ENCODE measurements at regions not wholly inside any gene's neighbourhood (a gene's known extent, or its start where the extent isn't known, plus 50 kb on each side); places are given as distances from the start of the nearest gene placed in this dataset.

DNA sequence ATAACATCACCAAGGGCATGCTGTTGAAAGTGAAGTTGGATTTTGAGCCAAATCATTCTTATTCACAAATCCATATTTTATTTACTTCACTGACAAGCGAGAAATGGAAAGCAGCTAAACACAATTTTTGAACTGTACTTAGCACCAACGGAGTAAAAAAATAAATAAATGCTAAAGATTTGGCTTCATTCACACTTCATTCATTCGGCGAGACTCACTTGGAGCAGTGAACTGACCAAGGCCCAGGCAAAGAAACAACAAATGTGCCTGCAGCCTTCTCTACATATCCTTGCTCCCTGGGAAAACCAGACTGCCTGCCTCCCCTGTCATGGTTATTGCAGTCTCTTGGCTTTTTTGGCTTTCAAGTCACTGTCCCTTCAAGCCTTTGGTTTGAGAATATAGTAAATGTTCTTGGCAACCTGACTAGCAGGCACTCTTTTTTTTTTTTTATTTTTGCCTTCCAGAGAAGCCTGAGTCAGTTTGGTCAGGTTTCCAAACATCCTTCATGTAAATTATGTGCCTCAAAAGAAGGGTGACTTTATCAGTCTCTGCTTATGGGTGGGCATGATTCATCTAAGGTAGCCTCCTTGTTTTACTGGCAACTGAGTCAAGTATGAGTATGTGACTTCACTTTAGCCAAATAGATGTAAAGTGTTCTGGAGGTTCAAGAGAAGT, 177.6 kb upstream of the MEOX2 start (continued):
- TF ChIP-seq POLR2G (IDR thresholded peaks at IDR 0.05; ENCODE audit: low read depth, low read length) (no peak), NFE2L1 (tag; IDR thresholded peaks at IDR 0.05; ENCODE audit: borderline replicate concordance, low read depth) (no peak), ARID2 (IDR thresholded peaks at IDR 0.05) (no peak), TGIF2 (CRISPR knock-in tag; IDR thresholded peaks at IDR 0.05) (no peak), MCM3 (IDR thresholded peaks at IDR 0.05) (no peak), GATAD2A (IDR thresholded peaks at IDR 0.05) (no peak), HNRNPLL (IDR thresholded peaks at IDR 0.05; ENCODE audit: low read depth, low read length, poor library complexity, severe bottlenecking) (no peak), CAMTA2 (CRISPR knock-in tag; conservative IDR thresholded peaks at IDR 0.05) (no peak), ZNF217 (CRISPR knock-in tag; IDR thresholded peaks at IDR 0.05) (no peak)

DNA sequence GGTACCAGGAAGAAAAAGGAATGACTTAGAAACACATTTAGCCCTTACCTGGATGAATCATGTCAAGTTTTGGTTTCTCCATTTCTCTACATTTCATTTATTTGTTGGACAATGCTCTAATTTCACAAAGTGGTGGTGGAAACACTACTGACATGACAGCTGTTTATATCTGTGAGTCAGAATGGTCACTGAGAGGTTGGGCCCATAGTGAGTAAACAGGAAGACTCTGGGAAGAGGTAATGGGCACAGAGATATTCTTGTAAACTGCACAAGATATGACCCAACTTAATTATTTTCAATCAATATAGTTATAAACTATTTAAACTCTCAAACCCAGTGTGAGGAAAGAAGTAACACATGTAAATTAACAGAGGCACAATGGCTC, 176.3 kb upstream of the MEOX2 start:
- no peak for DNase-seq (ENCODE audit: extremely low read depth in 1 of 4, low spot score in 3 of 4)
- Histone ChIP-seq H3K79me2 (ENCODE audit: control insufficient read depth, insufficient read depth, low read length) (no peaks in the 10 kb centered on the region), H3K9ac (ENCODE audit: insufficient read depth in 1 of 2, low read depth in 2 of 2, low read length in 2 of 2) (no peak overlapping the region), H3K27me3 (ENCODE audit: control insufficient read depth in 2 of 2, insufficient read depth in 2 of 2, low read length in 2 of 2) (no peaks in the 10 kb centered on the region), H3K9me3 (replicated peaks; ENCODE audit: control insufficient read depth, insufficient read depth, low read depth, low read length) (no peaks in the 10 kb centered on the region), H3K4me2 (ENCODE audit: insufficient read depth, low read length) (no peak overlapping the region), H3K4me3 (no peak overlapping the region), H3K36me3 (ENCODE audit: control insufficient read depth, insufficient read depth, low read length) (no peaks in the 10 kb centered on the region), H2AFZ (ENCODE audit: low read depth, low read length) (no peak overlapping the region), H3K4me1 (replicated peaks in 1 of 2; ENCODE audit: control insufficient read depth in 2 of 2, insufficient read depth in 2 of 2, low read length in 2 of 2) (no peaks in the 10 kb centered on the region), H3K9me1 (ENCODE audit: control insufficient read depth, insufficient read depth, low read length) (no peaks in the 10 kb centered on the region), H3K27ac (ENCODE audit: extremely low read depth, low read depth, low read length) (no peak overlapping the region), H4K20me1 (replicated peaks; ENCODE audit: control insufficient read depth, insufficient read depth, low read length) (no peaks in the 10 kb centered on the region)
- in situ Hi-C loops (cut with MboI) (no loop called here), intact Hi-C loops (cut with micrococcal nuclease) (no loop called here)
- no peak for ATAC-seq
- FAIRE-seq, result no peak
- BruUV-seq (replicated peaks), result no TSS peak
- CTCF ChIA-PET (ENCODE audit: low intra/inter-chr PET ratio), result no interaction called here
- POLR2A ChIA-PET, result no interaction called here
- TF ChIP-seq MCM3 (IDR thresholded peaks at IDR 0.05), result no peak
- TF ChIP-seq, protein P1, sequence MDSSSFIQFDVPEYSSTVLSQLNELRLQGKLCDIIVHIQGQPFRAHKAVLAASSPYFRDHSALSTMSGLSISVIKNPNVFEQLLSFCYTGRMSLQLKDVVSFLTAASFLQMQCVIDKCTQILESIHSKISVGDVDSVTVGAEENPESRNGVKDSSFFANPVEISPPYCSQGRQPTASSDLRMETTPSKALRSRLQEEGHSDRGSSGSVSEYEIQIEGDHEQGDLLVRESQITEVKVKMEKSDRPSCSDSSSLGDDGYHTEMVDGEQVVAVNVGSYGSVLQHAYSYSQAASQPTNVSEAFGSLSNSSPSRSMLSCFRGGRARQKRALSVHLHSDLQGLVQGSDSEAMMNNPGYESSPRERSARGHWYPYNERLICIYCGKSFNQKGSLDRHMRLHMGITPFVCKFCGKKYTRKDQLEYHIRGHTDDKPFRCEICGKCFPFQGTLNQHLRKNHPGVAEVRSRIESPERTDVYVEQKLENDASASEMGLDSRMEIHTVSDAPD (CRISPR knock-in tag; IDR thresholded peaks at IDR 0.05), result no peak
- TF ChIP-seq, protein P2, sequence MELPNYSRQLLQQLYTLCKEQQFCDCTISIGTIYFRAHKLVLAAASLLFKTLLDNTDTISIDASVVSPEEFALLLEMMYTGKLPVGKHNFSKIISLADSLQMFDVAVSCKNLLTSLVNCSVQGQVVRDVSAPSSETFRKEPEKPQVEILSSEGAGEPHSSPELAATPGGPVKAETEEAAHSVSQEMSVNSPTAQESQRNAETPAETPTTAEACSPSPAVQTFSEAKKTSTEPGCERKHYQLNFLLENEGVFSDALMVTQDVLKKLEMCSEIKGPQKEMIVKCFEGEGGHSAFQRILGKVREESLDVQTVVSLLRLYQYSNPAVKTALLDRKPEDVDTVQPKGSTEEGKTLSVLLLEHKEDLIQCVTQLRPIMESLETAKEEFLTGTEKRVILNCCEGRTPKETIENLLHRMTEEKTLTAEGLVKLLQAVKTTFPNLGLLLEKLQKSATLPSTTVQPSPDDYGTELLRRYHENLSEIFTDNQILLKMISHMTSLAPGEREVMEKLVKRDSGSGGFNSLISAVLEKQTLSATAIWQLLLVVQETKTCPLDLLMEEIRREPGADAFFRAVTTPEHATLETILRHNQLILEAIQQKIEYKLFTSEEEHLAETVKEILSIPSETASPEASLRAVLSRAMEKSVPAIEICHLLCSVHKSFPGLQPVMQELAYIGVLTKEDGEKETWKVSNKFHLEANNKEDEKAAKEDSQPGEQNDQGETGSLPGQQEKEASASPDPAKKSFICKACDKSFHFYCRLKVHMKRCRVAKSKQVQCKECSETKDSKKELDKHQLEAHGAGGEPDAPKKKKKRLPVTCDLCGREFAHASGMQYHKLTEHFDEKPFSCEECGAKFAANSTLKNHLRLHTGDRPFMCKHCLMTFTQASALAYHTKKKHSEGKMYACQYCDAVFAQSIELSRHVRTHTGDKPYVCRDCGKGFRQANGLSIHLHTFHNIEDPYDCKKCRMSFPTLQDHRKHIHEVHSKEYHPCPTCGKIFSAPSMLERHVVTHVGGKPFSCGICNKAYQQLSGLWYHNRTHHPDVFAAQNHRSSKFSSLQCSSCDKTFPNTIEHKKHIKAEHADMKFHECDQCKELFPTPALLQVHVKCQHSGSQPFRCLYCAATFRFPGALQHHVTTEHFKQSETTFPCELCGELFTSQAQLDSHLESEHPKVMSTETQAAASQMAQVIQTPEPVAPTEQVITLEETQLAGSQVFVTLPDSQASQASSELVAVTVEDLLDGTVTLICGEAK (IDR thresholded peaks at IDR 0.05), result no peak
- TF ChIP-seq, protein P2 (CRISPR knock-in tag; IDR thresholded peaks at IDR 0.05), result no peak
